Fibroblast of gingiva (primary cell): ENCODE measurements at regions not wholly inside any gene's neighbourhood (a gene's known extent, or its start where the extent isn't known, plus 50 kb on each side); places are given as distances from the start of the nearest gene placed in this dataset.

Experiments
- DNase-seq: peaks from one replicate; pipeline ENCODE4 v3.0.0-alpha.2; 2011; ENCODE audit warnings: low read depth

- DNase-seq = no peak
Observed at GRCh38 chr2:196390243-196391148, 219.1 kb upstream of the STK17B start.

GRCh38 chr2:196391149-196391479 is 219.7 kb upstream of the STK17B start:
- DNase-seq = no peak

GRCh38 chr2:196399096-196399495 is 227.7 kb upstream of the STK17B start:
- DNase-seq = no peak

- peak; percentile 77 for DNase-seq
Observed at GRCh38 chr2:196399722-196400691, 228.6 kb upstream of the STK17B start.

GRCh38 chr2:196403471-196403870 is 232.1 kb upstream of the STK17B start:
- peak; percentile 3 for DNase-seq

- DNase-seq = no peak
Observed at GRCh38 chr2:196404276-196404675, 232.9 kb upstream of the STK17B start.

- DNase-seq = no peak
Observed at GRCh38 chr2:196407675-196408264, 231.7 kb upstream of the CCDC150 start.

- DNase-seq = no peak
Observed at GRCh38 chr2:196409376-196409775, 230.1 kb upstream of the CCDC150 start.

GRCh38 chr2:196410008-196410407 is 229.5 kb upstream of the CCDC150 start:
- peak; percentile 31 for DNase-seq

- no peak for DNase-seq
Observed at GRCh38 chr2:196413821-196414274, 225.7 kb upstream of the CCDC150 start.

- DNase-seq = no peak
Observed at GRCh38 chr2:196415384-196415783, 224.1 kb upstream of the CCDC150 start.

- no peak for DNase-seq
Observed at GRCh38 chr2:196420143-196420542, 219.4 kb upstream of the CCDC150 start.

- no peak for DNase-seq
Observed at GRCh38 chr2:196421880-196422279, 217.6 kb upstream of the CCDC150 start.

- DNase-seq = no peak
Observed at GRCh38 chr2:196422361-196422760, 217.2 kb upstream of the CCDC150 start.

- DNase-seq = no peak
Observed at GRCh38 chr2:196426122-196426521, 213.4 kb upstream of the CCDC150 start.

- no peak for DNase-seq
Observed at GRCh38 chr2:196427986-196428634, 211.4 kb upstream of the CCDC150 start.

GRCh38 chr2:196431076-196431475 is 208.4 kb upstream of the CCDC150 start:
- no peak for DNase-seq

GRCh38 chr2:196431957-196432356 is 207.6 kb upstream of the CCDC150 start:
- DNase-seq = peak; percentile 4

- no peak for DNase-seq
Observed at GRCh38 chr2:196433116-196433515, 206.4 kb upstream of the CCDC150 start.

- DNase-seq = no peak
Observed at GRCh38 chr2:196434217-196434616, 205.3 kb upstream of the CCDC150 start.

- no peak for DNase-seq
Observed at GRCh38 chr2:196435189-196435588, 204.3 kb upstream of the CCDC150 start.

GRCh38 chr2:196437626-196438025 is 201.9 kb upstream of the CCDC150 start:
- no peak for DNase-seq
